Liver (tissue), 3 donors: ENCODE measurements at regions not wholly inside any gene's neighbourhood (a gene's known extent, or its start where the extent isn't known, plus 50 kb on each side); places are given as distances from the start of the nearest gene placed in this dataset.

Source experiments
- EGR1 ChIP-seq, 2 donors: IDR thresholded peaks; 2 replicates each; pipeline ENCODE4 v1.6.1; 2016 to 2018; ENCODE audit warnings: antibody characterized with exemption in 2 of 2, low read depth in 2 of 2
- FOXA1 ChIP-seq: IDR thresholded peaks from 2 replicates; pipeline ENCODE4 v1.6.1; 2016; ENCODE audit warnings: antibody characterized with exemption
- TAF1 ChIP-seq: conservative IDR thresholded peaks from 2 replicates; pipeline ENCODE4 v1.6.1; 2016; ENCODE audit warnings: antibody characterized with exemption, mild to moderate bottlenecking
- TF ChIP-seq, protein P1 (sequence below): fragments of 150-350 bp; IDR thresholded peaks from 2 replicates; pipeline ENCODE4 v1.5.1; 2017; ENCODE audit warnings: improper control_type of control experiment, low read depth, low read length; ENCODE audit not compliant: missing input control
- TF ChIP-seq, protein P2 (sequence below): IDR thresholded peaks from 2 replicates; pipeline ENCODE4 v1.6.1; 2016; ENCODE audit warnings: antibody characterized with exemption
- donor health status: healthy.
- donor health status: healthy.

DNA sequence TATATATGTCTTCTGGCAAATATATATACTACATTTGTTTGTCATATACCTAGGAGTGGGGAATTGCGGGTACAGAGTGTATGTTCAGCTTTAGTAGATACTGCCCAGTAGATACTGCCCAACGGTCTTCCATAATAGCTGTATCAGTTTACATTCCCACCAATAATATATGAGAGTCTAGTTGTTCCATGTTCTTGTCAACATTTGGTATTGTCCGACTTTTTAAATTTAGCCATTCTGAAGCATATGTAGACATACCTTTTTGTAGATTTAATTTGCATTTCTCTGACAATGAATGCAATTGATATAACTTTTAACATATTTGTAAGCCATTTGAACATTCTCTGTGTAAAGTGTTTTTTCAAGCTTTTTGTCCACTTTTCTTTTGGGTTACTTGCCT lies 99.0 kb upstream of the HIVEP3 start:
- no peak for TF ChIP-seq TAF1
- TF ChIP-seq, protein P1, sequence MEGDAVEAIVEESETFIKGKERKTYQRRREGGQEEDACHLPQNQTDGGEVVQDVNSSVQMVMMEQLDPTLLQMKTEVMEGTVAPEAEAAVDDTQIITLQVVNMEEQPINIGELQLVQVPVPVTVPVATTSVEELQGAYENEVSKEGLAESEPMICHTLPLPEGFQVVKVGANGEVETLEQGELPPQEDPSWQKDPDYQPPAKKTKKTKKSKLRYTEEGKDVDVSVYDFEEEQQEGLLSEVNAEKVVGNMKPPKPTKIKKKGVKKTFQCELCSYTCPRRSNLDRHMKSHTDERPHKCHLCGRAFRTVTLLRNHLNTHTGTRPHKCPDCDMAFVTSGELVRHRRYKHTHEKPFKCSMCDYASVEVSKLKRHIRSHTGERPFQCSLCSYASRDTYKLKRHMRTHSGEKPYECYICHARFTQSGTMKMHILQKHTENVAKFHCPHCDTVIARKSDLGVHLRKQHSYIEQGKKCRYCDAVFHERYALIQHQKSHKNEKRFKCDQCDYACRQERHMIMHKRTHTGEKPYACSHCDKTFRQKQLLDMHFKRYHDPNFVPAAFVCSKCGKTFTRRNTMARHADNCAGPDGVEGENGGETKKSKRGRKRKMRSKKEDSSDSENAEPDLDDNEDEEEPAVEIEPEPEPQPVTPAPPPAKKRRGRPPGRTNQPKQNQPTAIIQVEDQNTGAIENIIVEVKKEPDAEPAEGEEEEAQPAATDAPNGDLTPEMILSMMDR: no peak
- TF ChIP-seq EGR1 (IDR thresholded peaks at IDR 0.05; ENCODE audit: low read depth in 2 of 2): no peak
- TF ChIP-seq FOXA1: no peak
- TF ChIP-seq, protein P2, sequence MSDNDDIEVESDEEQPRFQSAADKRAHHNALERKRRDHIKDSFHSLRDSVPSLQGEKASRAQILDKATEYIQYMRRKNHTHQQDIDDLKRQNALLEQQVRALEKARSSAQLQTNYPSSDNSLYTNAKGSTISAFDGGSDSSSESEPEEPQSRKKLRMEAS: no peak
